Chondrocyte (in vitro differentiated cells): ENCODE measurements at regions not wholly inside any gene's neighbourhood (a gene's known extent, or its start where the extent isn't known, plus 50 kb on each side); places are given as distances from the start of the nearest gene placed in this dataset.
A peak's percentile ranks its signal among the peaks of the same experiment; 100 is the strongest.
"Not testable (repeated sequence)": the region's sequence is repeated elsewhere in the genome, so short reads cannot be mapped to it uniquely, and the experiment has no call there.

Experiments
- DNase-seq: peaks from one replicate; pipeline ENCODE4 v3.0.0; 2021; ENCODE audit warnings: mixed read lengths, low spot score
- H3K27ac Mint-ChIP-seq: one replicate; pipeline ENCODE4 v1.8.0; 2021; ENCODE audit warnings: mild to moderate bottlenecking, moderate library complexity, mixed read lengths; ENCODE audit not compliant: unreplicated experiment
- H3K27me3 Mint-ChIP-seq: 2 replicates; pipeline ENCODE4 v1.8.0; 2021; ENCODE audit warnings: low read depth, mixed read lengths
- H3K36me3 Mint-ChIP-seq: 2 replicates; pipeline ENCODE4 v1.8.0; 2021; ENCODE audit warnings: low read depth, mixed read lengths
- H3K4me1 Mint-ChIP-seq: 2 replicates; pipeline ENCODE4 v1.8.0; 2021; ENCODE audit warnings: low read depth, mild to moderate bottlenecking, mixed read lengths
- H3K4me3 Mint-ChIP-seq: one replicate; pipeline ENCODE4 v1.8.0; 2021; ENCODE audit warnings: mild to moderate bottlenecking, moderate library complexity, mixed read lengths; ENCODE audit not compliant: unreplicated experiment
- H3K9me3 Mint-ChIP-seq: 2 replicates; pipeline ENCODE4 v1.8.0; 2021; ENCODE audit warnings: low read depth, mixed read lengths
- CTCF ChIP-seq: fragments of 200-600 bp; sonication (generic); IDR thresholded peaks from 2 replicates; pipeline ENCODE4 v1.5.0; 2021; ENCODE audit warnings: antibody characterized with exemption, mild to moderate bottlenecking, moderate library complexity

GRCh38 chr9:39573024-39574022 lies 217.9 kb downstream of the SPATA31A1 start:
- not testable (repeated sequence) for DNase-seq, H3K4me1 Mint-ChIP-seq, H3K9me3 Mint-ChIP-seq, H3K27me3 Mint-ChIP-seq, H3K4me3 Mint-ChIP-seq, H3K36me3 Mint-ChIP-seq, H3K27ac Mint-ChIP-seq

GRCh38 chr9:39579000-39579399 lies 223.5 kb downstream of the SPATA31A1 start:
- H3K4me3 Mint-ChIP-seq, H3K27ac Mint-ChIP-seq: not testable (repeated sequence)
- H3K4me1 Mint-ChIP-seq = peaks cover 11% of the 10 kb centered on the region

DNA sequence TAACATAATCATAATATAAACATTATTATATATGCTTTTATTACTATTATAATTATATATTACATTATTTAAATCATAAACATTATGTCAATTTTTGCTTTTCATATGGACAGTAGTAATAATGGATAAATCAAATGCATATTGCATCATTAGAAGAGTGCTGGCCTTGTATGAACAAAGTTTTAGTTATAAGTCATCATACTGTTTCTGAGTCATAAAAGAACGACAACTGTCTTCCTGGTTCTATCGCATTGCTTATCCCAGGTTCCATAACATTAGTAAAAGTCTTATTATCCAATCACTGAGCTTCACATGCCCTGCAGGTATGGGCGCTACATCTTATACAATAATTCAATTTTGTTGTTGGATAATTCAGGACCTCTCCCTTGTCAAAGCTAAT lies 225.8 kb downstream of the SPATA31A1 start:
- H3K4me3 Mint-ChIP-seq, H3K9me3 Mint-ChIP-seq, DNase-seq, H3K36me3 Mint-ChIP-seq, H3K27ac Mint-ChIP-seq, H3K27me3 Mint-ChIP-seq: not testable (repeated sequence)
- peaks cover 11% of the 10 kb centered on the region for H3K4me1 Mint-ChIP-seq

More at GRCh38 chr9:39579000-39579399, 223.5 kb downstream of the SPATA31A1 start:
- H3K9me3 Mint-ChIP-seq, DNase-seq, H3K36me3 Mint-ChIP-seq, H3K27me3 Mint-ChIP-seq: not testable (repeated sequence)

DNA sequence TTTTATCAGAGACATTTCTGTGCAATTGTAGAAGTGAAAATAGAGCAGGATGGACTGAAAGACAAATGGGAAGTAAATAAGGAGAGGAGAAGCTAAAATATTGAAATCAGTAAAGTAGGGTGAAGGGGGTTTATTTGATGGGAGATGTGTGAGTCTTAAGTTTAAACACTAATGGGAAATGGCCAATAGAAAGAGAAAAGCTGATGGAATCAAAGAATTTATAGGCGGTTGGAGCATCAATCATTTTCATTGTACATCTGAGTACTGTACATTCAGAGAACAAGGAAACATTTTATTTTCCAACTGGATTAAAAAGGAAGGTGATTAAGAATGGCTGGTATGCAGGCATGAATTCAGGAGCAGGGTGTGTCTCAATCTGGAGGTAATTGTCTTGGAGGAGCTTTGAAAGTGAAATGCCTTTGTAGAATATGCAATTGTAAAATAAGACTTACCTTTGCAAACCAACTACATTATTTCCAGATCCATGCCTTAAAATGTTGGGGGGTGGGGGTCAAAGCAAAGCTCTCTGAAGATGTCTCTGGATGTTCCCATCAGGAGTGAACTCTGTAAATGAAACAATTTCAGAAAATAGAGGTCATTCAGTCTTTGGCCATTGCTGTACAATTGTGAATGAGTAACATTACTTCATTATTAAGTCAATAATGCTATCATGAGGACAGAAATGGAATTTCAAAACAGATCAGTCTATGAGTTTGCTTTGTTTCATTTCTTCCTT lies 227.4 kb downstream of the SPATA31A1 start:
- not testable (repeated sequence) for H3K27me3 Mint-ChIP-seq, H3K36me3 Mint-ChIP-seq, H3K4me3 Mint-ChIP-seq, H3K27ac Mint-ChIP-seq, H3K9me3 Mint-ChIP-seq, DNase-seq
- peaks cover 11% of the 10 kb centered on the region for H3K4me1 Mint-ChIP-seq
- TF ChIP-seq CTCF = peak; percentile 35

DNA sequence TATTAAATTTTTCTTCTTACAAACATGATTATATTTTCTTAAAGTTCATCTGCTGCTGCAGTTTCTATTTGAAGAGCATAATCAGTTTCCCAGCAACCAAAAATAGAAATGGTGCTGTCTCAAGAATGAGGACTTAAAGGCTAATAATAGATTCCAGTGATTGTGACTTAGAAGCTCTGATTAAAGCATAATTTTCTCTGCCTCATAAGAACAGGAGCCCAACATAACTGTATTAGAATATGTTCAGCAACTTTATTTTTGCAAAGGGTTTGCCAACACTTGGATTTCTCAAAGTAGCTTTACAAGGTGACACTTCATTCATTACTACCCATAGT lies 227.9 kb downstream of the SPATA31A1 start:
- not testable (repeated sequence) for H3K36me3 Mint-ChIP-seq, H3K4me3 Mint-ChIP-seq, H3K27ac Mint-ChIP-seq, H3K9me3 Mint-ChIP-seq, H3K27me3 Mint-ChIP-seq, DNase-seq
- H3K4me1 Mint-ChIP-seq = peaks cover 16% of the 10 kb centered on the region

DNA sequence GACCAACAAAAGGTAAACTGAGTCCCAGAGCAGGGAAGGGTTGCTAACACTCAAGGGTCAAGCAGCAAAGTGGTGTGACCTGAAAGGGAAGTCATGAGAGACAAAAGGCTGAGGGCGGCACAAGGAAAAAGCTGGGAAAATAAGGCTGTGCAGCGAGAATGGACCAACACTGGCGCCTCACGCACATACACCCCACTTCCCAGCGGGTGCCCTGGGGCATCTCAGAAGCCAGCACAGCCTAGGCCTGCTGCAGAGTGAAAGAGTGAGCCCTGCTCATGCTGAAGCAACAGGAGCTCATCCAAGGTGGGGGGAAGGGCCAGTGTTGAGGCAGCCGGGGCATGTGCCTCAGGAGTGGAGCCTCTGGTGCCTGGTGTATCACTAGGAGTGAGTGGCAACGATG lies 229.8 kb downstream of the SPATA31A1 start:
- H3K27ac Mint-ChIP-seq, DNase-seq, H3K27me3 Mint-ChIP-seq, H3K4me3 Mint-ChIP-seq, H3K9me3 Mint-ChIP-seq, H3K36me3 Mint-ChIP-seq: not testable (repeated sequence)
- peaks cover 20% of the 10 kb centered on the region for H3K4me1 Mint-ChIP-seq

DNA sequence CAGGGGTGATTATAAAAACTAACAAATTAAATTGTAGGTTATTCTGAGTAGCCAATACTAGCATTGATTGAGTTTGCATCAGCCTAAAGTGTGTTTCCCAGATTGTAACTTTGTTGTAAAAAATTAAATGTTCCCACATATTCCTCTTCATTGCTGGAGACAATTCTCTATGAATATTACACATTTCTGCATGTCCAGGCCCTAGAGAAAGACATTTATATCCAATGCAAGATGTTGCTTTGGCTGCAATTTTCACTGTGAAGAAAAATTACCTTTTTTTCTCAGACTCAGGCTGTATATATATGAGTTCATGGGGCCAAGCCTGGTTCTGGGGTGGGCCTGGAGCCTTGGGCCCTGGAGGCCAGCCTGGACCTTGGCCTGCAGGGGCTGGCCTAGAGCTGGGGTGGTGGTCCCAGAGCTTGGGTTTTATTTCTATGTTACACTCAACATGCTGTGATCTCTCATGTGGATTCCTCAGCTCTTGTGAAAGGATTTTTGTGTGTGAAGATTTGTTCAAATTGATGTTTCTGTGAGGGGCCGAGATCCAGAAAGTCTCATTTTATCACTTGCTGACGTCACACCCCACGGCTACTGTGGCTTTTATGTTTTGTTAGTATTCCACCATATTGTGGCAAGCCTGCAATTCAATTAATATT lies 232.5 kb downstream of the SPATA31A1 start:
- TF ChIP-seq CTCF = no peak
- H3K27ac Mint-ChIP-seq = no peak overlapping the region
- no peak for DNase-seq
- H3K36me3 Mint-ChIP-seq = no peaks in the 10 kb centered on the region
- peaks cover 16% of the 10 kb centered on the region for H3K4me1 Mint-ChIP-seq
- H3K27me3 Mint-ChIP-seq = no peaks in the 10 kb centered on the region
- H3K9me3 Mint-ChIP-seq = no peaks in the 10 kb centered on the region
- H3K4me3 Mint-ChIP-seq = no peak overlapping the region
